HUES6 (cell line): ENCODE measurements at regions not wholly inside any gene's neighbourhood (a gene's known extent, or its start where the extent isn't known, plus 50 kb on each side); places are given as distances from the start of the nearest gene placed in this dataset.

ENCODE experiments used
- H3K27ac ChIP-seq: 2 replicates; pipeline ENCODE4 v1.7.0; 2013; ENCODE audit warnings: low read depth, mild to moderate bottlenecking, low read length, inconsistent platforms
- H3K27me3 ChIP-seq: 2 replicates; pipeline ENCODE4 v1.6.1; 2013; ENCODE audit warnings: low read length; ENCODE audit not compliant: control insufficient read depth, insufficient read depth
- H3K36me3 ChIP-seq: 2 replicates; pipeline ENCODE4 v1.6.1; 2013; ENCODE audit warnings: low read length; ENCODE audit not compliant: control insufficient read depth, insufficient read depth
- H3K4me1 ChIP-seq: 2 replicates; pipeline ENCODE4 v1.6.1; 2013; ENCODE audit warnings: low read length; ENCODE audit not compliant: control insufficient read depth, insufficient read depth
- H3K4me3 ChIP-seq: 2 replicates; pipeline ENCODE4 v1.5.1; 2013; ENCODE audit warnings: low read depth, low read length
- H3K9ac ChIP-seq: one replicate; pipeline ENCODE4 v1.6.1; 2013; ENCODE audit warnings: mild to moderate bottlenecking, low read length
- H3K9me3 ChIP-seq: 2 replicates; pipeline ENCODE4 v1.6.1; 2013; ENCODE audit warnings: low read depth, low read length; ENCODE audit not compliant: control insufficient read depth, insufficient read depth

GRCh38 chr3:13690636-13691035 lies 141.7 kb downstream of the FBLN2 start:
- Histone ChIP-seq H3K4me3 (no peak overlapping the region), H3K9me3 (no peaks in the 10 kb centered on the region), H3K27ac (no peak overlapping the region), H3K4me1 (peaks cover 12% of the 10 kb centered on the region), H3K36me3 (no peaks in the 10 kb centered on the region), H3K27me3 (peaks cover 9% of the 10 kb centered on the region; the same call in 1 of the 2 replicates), H3K9ac (no peak overlapping the region)

DNA sequence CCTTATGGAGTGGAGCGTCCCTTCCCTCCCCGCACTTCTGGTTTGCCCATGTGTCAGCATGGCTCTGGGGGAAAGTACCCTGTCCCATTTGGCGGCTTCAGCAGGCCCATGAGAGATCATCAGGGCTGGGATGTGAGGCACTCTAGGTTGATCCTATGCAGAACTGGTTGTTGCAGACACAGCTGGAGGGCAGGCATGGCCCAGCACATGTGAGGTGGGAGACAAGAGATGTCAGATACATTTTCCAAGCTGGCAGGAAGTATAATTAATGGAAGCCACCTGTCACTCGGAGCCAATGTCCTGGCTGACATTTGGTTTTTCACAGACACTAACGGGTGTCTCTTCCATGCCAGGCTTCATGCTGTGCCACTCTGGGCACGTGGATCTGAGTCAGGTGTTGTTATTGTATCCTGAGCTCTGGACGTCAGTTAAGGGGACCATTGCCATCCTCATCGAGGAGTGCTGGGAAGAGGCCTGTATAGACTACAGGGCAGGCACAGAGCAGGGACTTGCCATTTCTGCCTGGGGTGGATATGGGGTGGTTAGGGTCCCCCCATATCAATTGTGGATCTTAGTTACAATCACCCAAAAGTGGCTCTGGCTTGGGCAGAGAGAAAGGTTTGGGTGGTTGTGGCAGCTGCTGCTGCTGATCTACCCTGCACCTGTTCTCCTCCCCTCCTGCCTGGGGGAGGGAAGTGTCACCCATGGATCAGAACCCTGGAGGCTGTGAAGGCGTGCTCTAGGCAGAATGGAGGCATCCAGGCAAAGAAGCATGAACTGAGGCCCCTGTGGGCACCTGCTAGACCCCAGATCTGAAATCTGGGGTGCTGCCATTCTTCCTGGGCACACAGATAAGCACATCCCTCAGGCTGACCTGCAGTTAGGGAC lies 140.7 kb downstream of the FBLN2 start:
- no peak overlapping the region for H3K27ac ChIP-seq
- peaks cover 6% of the 10 kb centered on the region; the same call in 1 of the 2 replicates for H3K27me3 ChIP-seq

DNA sequence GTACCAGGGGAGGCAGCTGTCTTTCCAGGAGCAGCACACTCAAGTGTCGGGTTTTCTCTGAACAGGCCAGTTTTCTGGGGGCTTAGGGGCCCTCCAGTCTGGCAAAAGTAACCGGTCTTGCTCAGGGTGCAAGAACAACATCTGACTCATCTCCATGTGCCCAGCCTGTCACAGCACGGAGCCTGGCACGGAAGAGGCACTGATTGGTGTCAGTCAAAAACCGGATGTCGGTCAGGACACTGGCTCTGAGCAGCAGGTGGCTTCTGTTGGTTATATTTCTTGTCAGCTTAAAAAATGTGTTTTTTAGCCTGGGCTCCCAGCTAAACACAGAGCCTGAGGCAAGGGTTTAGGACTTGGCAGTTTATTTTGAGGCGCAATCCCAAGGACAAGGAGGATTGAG lies 139.9 kb downstream of the FBLN2 start:
- Histone ChIP-seq H3K9me3 (no peaks in the 10 kb centered on the region), H3K4me3 (no peak overlapping the region), H3K4me1 (peaks cover 12% of the 10 kb centered on the region), H3K9ac (no peak overlapping the region), H3K27me3 (peaks cover 6% of the 10 kb centered on the region; the same call in 1 of the 2 replicates), H3K36me3 (no peaks in the 10 kb centered on the region), H3K27ac (no peak overlapping the region)

More for the DNA sequence above, 140.7 kb downstream of the FBLN2 start:
- H3K4me1 ChIP-seq = peaks cover 12% of the 10 kb centered on the region
- no peaks in the 10 kb centered on the region for H3K9me3 ChIP-seq
- H3K4me3 ChIP-seq = no peak overlapping the region
- no peak overlapping the region for H3K9ac ChIP-seq
- no peaks in the 10 kb centered on the region for H3K36me3 ChIP-seq

DNA sequence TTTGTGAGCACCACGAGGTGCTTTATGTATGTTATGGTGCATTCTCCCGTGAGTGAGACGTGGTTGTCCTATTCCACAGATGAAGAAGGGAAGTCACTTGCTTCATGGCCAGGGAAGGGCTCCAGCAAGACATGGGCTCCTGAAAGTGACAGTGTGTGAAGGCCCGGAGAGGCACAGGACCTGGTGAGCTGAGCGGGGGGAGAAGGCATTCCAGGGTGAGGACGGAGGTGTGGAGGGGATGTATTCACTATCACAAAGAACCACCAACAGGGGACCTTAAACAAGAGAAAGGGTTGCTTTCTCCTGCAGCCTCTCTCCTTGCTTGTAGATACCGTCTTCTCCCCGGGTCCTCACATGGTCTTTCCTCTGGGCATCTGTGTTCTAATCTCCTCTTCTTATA lies 139.1 kb downstream of the FBLN2 start:
- Histone ChIP-seq H3K27me3 (peaks cover 6% of the 10 kb centered on the region; the same call in 1 of the 2 replicates), H3K9ac (no peak overlapping the region), H3K36me3 (no peaks in the 10 kb centered on the region), H3K27ac (no peak overlapping the region), H3K4me1 (peaks cover 12% of the 10 kb centered on the region), H3K9me3 (no peaks in the 10 kb centered on the region), H3K4me3 (no peak overlapping the region)
